ENCODE measurements at regions not wholly inside any gene's neighbourhood (a gene's known extent, or its start where the extent isn't known, plus 50 kb on each side); places are given as distances from the start of the nearest gene placed in this dataset.

- Histone ChIP-seq H3K79me2 (ENCODE audit: insufficient read depth, low read length) (no peaks in the 10 kb centered on the region), H3F3A (ENCODE audit: insufficient read depth) (no peaks in the 10 kb centered on the region), H3K27ac (ENCODE audit: low read depth, low read length) (no peak overlapping the region), H2AFZ (ENCODE audit: low read depth, low read length, severe bottlenecking) (no peak overlapping the region), H3K36me3 (ENCODE audit: low read length) (no peaks in the 10 kb centered on the region), H3K27me3 (ENCODE audit: low read length) (no peaks in the 10 kb centered on the region), H3K9me3 (ENCODE audit: insufficient read depth, low read length) (no peaks in the 10 kb centered on the region), H3K9me2 (replicated peaks; ENCODE audit: insufficient read depth, low read length) (no peaks in the 10 kb centered on the region), H3K4me2 (ENCODE audit: low read depth, low read length, poor library complexity, severe bottlenecking) (no peak overlapping the region), H4K20me1 (ENCODE audit: low read depth, low read length) (no peaks in the 10 kb centered on the region), H3K9ac (ENCODE audit: low read length) (no peak overlapping the region), H3K4me3 (ENCODE audit: insufficient read depth, low read length, poor library complexity, severe bottlenecking) (no peak overlapping the region)
- TF ChIP-seq CTCF (IDR thresholded peaks at IDR 0.05; ENCODE audit: insufficient read depth, low read length, poor library complexity, severe bottlenecking) (no peak), EZH2phosphoT487 (conservative IDR thresholded peaks at IDR 0.05; ENCODE audit: low read length) (no peak)
Measured at GRCh38 chr21:22346576-22346975, 1348.4 kb downstream of the NCAM2 start.

- TF ChIP-seq CTCF (IDR thresholded peaks at IDR 0.05; ENCODE audit: insufficient read depth, low read length, poor library complexity, severe bottlenecking) (no peak), EZH2phosphoT487 (conservative IDR thresholded peaks at IDR 0.05; ENCODE audit: low read length) (no peak)
- Histone ChIP-seq H3K4me2 (ENCODE audit: low read depth, low read length, poor library complexity, severe bottlenecking) (no peak overlapping the region), H2AFZ (ENCODE audit: low read depth, low read length, severe bottlenecking) (no peak overlapping the region), H3K4me3 (ENCODE audit: insufficient read depth, low read length, poor library complexity, severe bottlenecking) (no peak overlapping the region), H3K27me3 (ENCODE audit: low read length) (no peaks in the 10 kb centered on the region), H3K9ac (ENCODE audit: low read length) (no peak overlapping the region), H3K9me3 (ENCODE audit: insufficient read depth, low read length) (no peaks in the 10 kb centered on the region), H4K20me1 (ENCODE audit: low read depth, low read length) (no peaks in the 10 kb centered on the region), H3K36me3 (ENCODE audit: low read length) (no peaks in the 10 kb centered on the region), H3K79me2 (ENCODE audit: insufficient read depth, low read length) (no peaks in the 10 kb centered on the region), H3F3A (ENCODE audit: insufficient read depth) (no peaks in the 10 kb centered on the region), H3K27ac (ENCODE audit: low read depth, low read length) (no peak overlapping the region), H3K9me2 (replicated peaks; ENCODE audit: insufficient read depth, low read length) (no peaks in the 10 kb centered on the region)
Measured at GRCh38 chr21:22351076-22351475, 1352.9 kb downstream of the NCAM2 start.

GRCh38 chr21:22352088-22352487 is 1353.9 kb downstream of the NCAM2 start:
- H3K27ac ChIP-seq (ENCODE audit: low read depth, low read length): no peak overlapping the region
- H3K4me2 ChIP-seq (ENCODE audit: low read depth, low read length, poor library complexity, severe bottlenecking): no peak overlapping the region
- H2AFZ ChIP-seq (ENCODE audit: low read depth, low read length, severe bottlenecking): no peak overlapping the region
- H3K9me2 ChIP-seq (replicated peaks; ENCODE audit: insufficient read depth, low read length): no peaks in the 10 kb centered on the region
- no peak for TF ChIP-seq CTCF (IDR thresholded peaks at IDR 0.05; ENCODE audit: insufficient read depth, low read length, poor library complexity, severe bottlenecking)
- TF ChIP-seq EZH2phosphoT487 (conservative IDR thresholded peaks at IDR 0.05; ENCODE audit: low read length): no peak
- H3K9me3 ChIP-seq (ENCODE audit: insufficient read depth, low read length): no peaks in the 10 kb centered on the region
- no peak overlapping the region for H3K9ac ChIP-seq (ENCODE audit: low read length)
- H3K4me3 ChIP-seq (ENCODE audit: insufficient read depth, low read length, poor library complexity, severe bottlenecking): no peak overlapping the region
- no peaks in the 10 kb centered on the region for H3K79me2 ChIP-seq (ENCODE audit: insufficient read depth, low read length)
- no peaks in the 10 kb centered on the region for H3K36me3 ChIP-seq (ENCODE audit: low read length)
- no peaks in the 10 kb centered on the region for H3F3A ChIP-seq (ENCODE audit: insufficient read depth)
- no peaks in the 10 kb centered on the region for H4K20me1 ChIP-seq (ENCODE audit: low read depth, low read length)
- no peaks in the 10 kb centered on the region for H3K27me3 ChIP-seq (ENCODE audit: low read length)
